ENCODE measurements at regions not wholly inside any gene's neighbourhood (a gene's known extent, or its start where the extent isn't known, plus 50 kb on each side); places are given as distances from the start of the nearest gene placed in this dataset.

GRCh38 chr13:59497621-59498247 lies 666.0 kb downstream of the DIAPH3 start:
- H3K27me3 ChIP-seq: no peaks in the 10 kb centered on the region
- H3K36me3 ChIP-seq: no peaks in the 10 kb centered on the region
- H3K9me3 ChIP-seq: no peaks in the 10 kb centered on the region
- H3K4me3 ChIP-seq: no peak overlapping the region
- TF ChIP-seq POLR2A (IDR thresholded peaks at IDR 0.05): no peak
- no peak for TF ChIP-seq CTCF (IDR thresholded peaks at IDR 0.05)
- peak overlapping the region in 1 of 2 donors; percentile 54 for H3K27ac ChIP-seq
- no peak for DNase-seq
- H3K4me1 ChIP-seq: no peaks in the 10 kb centered on the region
- intact Hi-C loops (cut with DNase I; ENCODE audit: low total_unique reads): no loop called here

- no peaks in the 10 kb centered on the region for H3K4me1 ChIP-seq
- no peaks in the 10 kb centered on the region for H3K9me3 ChIP-seq
- H3K27me3 ChIP-seq: no peaks in the 10 kb centered on the region
- intact Hi-C loops (cut with DNase I; ENCODE audit: low total_unique reads): no loop called here
- no peaks in the 10 kb centered on the region for H3K36me3 ChIP-seq
- no peak overlapping the region for H3K4me3 ChIP-seq
- no peak overlapping the region for H3K27ac ChIP-seq
- TF ChIP-seq POLR2A (IDR thresholded peaks at IDR 0.05): no peak
- TF ChIP-seq CTCF (IDR thresholded peaks at IDR 0.05): no peak
- DNase-seq: no peak
These were observed 662.7 kb downstream of the DIAPH3 start for GRCh38 chr13:59501004-59501403.

- intact Hi-C loops (cut with DNase I; ENCODE audit: low total_unique reads): no loop called here
- no peaks in the 10 kb centered on the region for H3K36me3 ChIP-seq
- DNase-seq: no peak
- TF ChIP-seq POLR2A (IDR thresholded peaks at IDR 0.05) (no peak), CTCF (IDR thresholded peaks at IDR 0.05) (no peak)
- no peaks in the 10 kb centered on the region for H3K4me1 ChIP-seq
- H3K9me3 ChIP-seq: no peaks in the 10 kb centered on the region
- no peak overlapping the region for H3K27ac ChIP-seq
- no peaks in the 10 kb centered on the region for H3K27me3 ChIP-seq
- H3K4me3 ChIP-seq: no peak overlapping the region
These were observed 659.3 kb downstream of the DIAPH3 start for GRCh38 chr13:59504407-59504806.

GRCh38 chr13:59510386-59510785 lies 653.3 kb downstream of the DIAPH3 start:
- no peak for DNase-seq
- Histone ChIP-seq H3K27ac (no peak overlapping the region), H3K27me3 (no peaks in the 10 kb centered on the region), H3K4me3 (no peak overlapping the region), H3K9me3 (no peaks in the 10 kb centered on the region), H3K4me1 (no peaks in the 10 kb centered on the region), H3K36me3 (no peaks in the 10 kb centered on the region)
- intact Hi-C loops (cut with DNase I; ENCODE audit: low total_unique reads): no loop called here
- TF ChIP-seq CTCF (IDR thresholded peaks at IDR 0.05) (no peak), POLR2A (IDR thresholded peaks at IDR 0.05) (no peak)

GRCh38 chr13:59513686-59514085 lies 650.0 kb downstream of the DIAPH3 start:
- TF ChIP-seq CTCF (IDR thresholded peaks at IDR 0.05): no peak
- TF ChIP-seq POLR2A (IDR thresholded peaks at IDR 0.05): no peak
- no peak overlapping the region for H3K27ac ChIP-seq
- H3K36me3 ChIP-seq: no peaks in the 10 kb centered on the region
- H3K4me1 ChIP-seq: no peaks in the 10 kb centered on the region
- intact Hi-C loops (cut with DNase I; ENCODE audit: low total_unique reads): no loop called here
- H3K4me3 ChIP-seq: no peak overlapping the region
- no peaks in the 10 kb centered on the region for H3K27me3 ChIP-seq
- DNase-seq: no peak
- no peaks in the 10 kb centered on the region for H3K9me3 ChIP-seq
